ENCODE measurements at regions not wholly inside any gene's neighbourhood (a gene's known extent, or its start where the extent isn't known, plus 50 kb on each side); places are given as distances from the start of the nearest gene placed in this dataset.
A peak's percentile ranks its signal among the peaks of the same experiment; 100 is the strongest.

GRCh38 chr12:4001841-4002240 lies 128.6 kb upstream of the PARP11 start:
- Mint-ChIP-seq H3K9me3 (peaks cover 13% of the 10 kb centered on the region), H3K27me3 (ENCODE audit: low read depth) (no peaks in the 10 kb centered on the region), H3K4me1 (peaks cover 44% of the 10 kb centered on the region), H3K36me3 (no peaks in the 10 kb centered on the region), H3K4me3 (no peak overlapping the region), H3K27ac (peak overlapping the region; percentile 59)
- TF ChIP-seq, protein P1, sequence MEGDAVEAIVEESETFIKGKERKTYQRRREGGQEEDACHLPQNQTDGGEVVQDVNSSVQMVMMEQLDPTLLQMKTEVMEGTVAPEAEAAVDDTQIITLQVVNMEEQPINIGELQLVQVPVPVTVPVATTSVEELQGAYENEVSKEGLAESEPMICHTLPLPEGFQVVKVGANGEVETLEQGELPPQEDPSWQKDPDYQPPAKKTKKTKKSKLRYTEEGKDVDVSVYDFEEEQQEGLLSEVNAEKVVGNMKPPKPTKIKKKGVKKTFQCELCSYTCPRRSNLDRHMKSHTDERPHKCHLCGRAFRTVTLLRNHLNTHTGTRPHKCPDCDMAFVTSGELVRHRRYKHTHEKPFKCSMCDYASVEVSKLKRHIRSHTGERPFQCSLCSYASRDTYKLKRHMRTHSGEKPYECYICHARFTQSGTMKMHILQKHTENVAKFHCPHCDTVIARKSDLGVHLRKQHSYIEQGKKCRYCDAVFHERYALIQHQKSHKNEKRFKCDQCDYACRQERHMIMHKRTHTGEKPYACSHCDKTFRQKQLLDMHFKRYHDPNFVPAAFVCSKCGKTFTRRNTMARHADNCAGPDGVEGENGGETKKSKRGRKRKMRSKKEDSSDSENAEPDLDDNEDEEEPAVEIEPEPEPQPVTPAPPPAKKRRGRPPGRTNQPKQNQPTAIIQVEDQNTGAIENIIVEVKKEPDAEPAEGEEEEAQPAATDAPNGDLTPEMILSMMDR (IDR thresholded peaks at IDR 0.05; ENCODE audit: unreplicated experiment): no peak
- no peak for DNase-seq (ENCODE audit: low spot score in 2 of 2, unreplicated experiment in 2 of 2)

DNA sequence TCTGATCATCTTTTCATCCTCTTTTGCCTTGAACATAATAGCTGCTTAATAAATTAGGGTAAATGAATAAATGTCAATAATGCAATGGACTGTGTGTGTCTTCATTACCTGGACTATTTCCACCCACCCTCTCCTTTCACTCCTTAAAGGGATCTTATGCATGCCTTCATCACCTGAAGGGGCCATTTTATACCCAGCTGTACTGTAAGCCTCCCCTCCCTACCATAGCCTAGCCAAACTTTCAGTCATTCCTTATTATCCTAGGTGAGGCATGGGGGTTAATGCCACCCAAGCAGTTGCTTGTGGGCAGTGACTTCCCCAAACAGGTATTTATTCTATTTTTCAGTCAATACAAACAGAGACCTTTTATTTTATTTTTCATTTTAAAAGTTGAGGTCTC lies 127.8 kb upstream of the PARP11 start:
- no peak for DNase-seq (ENCODE audit: low spot score in 2 of 2, unreplicated experiment in 2 of 2)
- H3K27me3 Mint-ChIP-seq (ENCODE audit: low read depth): no peaks in the 10 kb centered on the region
- H3K4me1 Mint-ChIP-seq: peaks cover 52% of the 10 kb centered on the region
- no peak overlapping the region for H3K4me3 Mint-ChIP-seq
- TF ChIP-seq, protein P1 (IDR thresholded peaks at IDR 0.05; ENCODE audit: unreplicated experiment): no peak
- no peaks in the 10 kb centered on the region for H3K36me3 Mint-ChIP-seq
- peak overlapping the region; percentile 99 for H3K27ac Mint-ChIP-seq
- peaks cover 13% of the 10 kb centered on the region for H3K9me3 Mint-ChIP-seq

DNA sequence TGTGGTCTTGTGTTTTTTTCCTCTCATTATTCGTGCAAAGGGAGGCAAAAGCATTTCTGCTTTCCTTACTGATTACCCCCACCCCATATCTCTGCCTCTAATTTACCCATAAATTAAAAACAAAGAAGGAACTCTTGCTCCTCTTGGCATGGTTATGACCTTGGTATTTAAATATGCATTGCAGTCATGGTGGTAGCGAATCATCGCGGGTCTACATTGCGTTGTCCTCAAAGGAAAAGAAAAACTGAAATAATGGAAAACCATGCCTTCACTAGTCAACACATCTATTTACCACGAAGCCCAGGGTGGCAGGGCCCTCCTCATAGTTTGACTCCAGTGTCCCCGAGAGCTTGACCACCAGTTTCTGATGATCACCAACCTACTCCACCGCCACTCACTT lies 126.7 kb upstream of the PARP11 start:
- H3K36me3 Mint-ChIP-seq: no peaks in the 10 kb centered on the region
- no peak for DNase-seq (ENCODE audit: low spot score in 2 of 2, unreplicated experiment in 2 of 2)
- peaks cover 13% of the 10 kb centered on the region for H3K9me3 Mint-ChIP-seq
- peak overlapping the region; percentile 99 for H3K27ac Mint-ChIP-seq
- H3K27me3 Mint-ChIP-seq (ENCODE audit: low read depth): no peaks in the 10 kb centered on the region
- TF ChIP-seq, protein P1 (IDR thresholded peaks at IDR 0.05; ENCODE audit: unreplicated experiment): no peak
- H3K4me1 Mint-ChIP-seq: peaks cover 59% of the 10 kb centered on the region
- no peak overlapping the region for H3K4me3 Mint-ChIP-seq

DNA sequence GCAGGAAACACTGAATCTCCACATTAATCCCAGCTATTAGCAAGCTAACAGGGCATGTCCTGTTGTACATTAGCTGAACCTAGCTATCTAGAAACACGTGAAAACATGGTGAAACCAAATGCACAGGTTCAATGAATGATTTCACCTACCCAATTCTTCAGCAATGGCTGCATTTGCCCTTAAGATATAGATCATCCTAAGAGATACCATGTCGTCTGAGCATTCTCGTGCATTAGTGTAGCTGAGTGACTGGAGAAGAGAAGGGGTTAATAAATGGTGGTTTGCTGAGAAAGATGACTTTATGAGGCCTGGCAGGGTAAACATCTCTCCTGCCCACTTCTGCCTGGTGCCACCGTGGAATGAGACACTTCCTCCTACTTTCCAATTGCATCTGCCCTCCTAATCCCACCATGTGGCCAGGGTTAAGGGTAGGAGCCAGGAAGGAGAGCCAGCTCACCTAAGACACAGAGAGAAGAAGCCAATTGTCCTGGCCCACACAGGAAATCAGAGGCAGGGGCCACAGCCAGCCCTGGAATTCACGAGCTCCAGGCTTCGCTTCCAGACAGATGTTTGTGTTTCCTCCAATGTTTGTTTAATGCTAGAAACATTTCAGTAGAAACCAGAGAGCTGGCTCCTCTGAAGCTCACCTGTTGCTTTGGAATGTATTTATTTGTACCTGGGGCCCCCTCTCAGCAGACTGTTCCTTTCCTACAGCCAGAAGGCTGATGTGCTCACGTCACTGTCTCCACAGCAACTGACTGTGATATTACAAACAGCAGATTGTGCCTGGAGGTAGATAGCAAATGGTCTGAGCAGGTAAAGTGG lies 126.0 kb upstream of the PARP11 start:
- H3K4me3 Mint-ChIP-seq: no peak overlapping the region
- no peaks in the 10 kb centered on the region for H3K27me3 Mint-ChIP-seq (ENCODE audit: low read depth)
- DNase-seq (ENCODE audit: low spot score in 2 of 2, unreplicated experiment in 2 of 2): peak; percentile 33 to 58
- H3K9me3 Mint-ChIP-seq: peaks cover 13% of the 10 kb centered on the region
- peak overlapping the region; percentile 99 for H3K27ac Mint-ChIP-seq
- no peaks in the 10 kb centered on the region for H3K36me3 Mint-ChIP-seq
- peaks cover 57% of the 10 kb centered on the region for H3K4me1 Mint-ChIP-seq
- TF ChIP-seq, protein P1 (IDR thresholded peaks at IDR 0.05; ENCODE audit: unreplicated experiment): no peak

- H3K4me3 Mint-ChIP-seq: no peak overlapping the region
- H3K36me3 Mint-ChIP-seq: no peaks in the 10 kb centered on the region
- no peaks in the 10 kb centered on the region for H3K27me3 Mint-ChIP-seq (ENCODE audit: low read depth)
- H3K4me1 Mint-ChIP-seq: peaks cover 57% of the 10 kb centered on the region
- H3K27ac Mint-ChIP-seq: peak overlapping the region; percentile 88
- H3K9me3 Mint-ChIP-seq: peaks cover 13% of the 10 kb centered on the region
- TF ChIP-seq, protein P1 (IDR thresholded peaks at IDR 0.05; ENCODE audit: unreplicated experiment): no peak
- no peak for DNase-seq (ENCODE audit: low spot score in 2 of 2, unreplicated experiment in 2 of 2)
These were observed 125.2 kb upstream of the PARP11 start for GRCh38 chr12:3998397-3998796.

All from mesothelial cell of epicardium (in vitro differentiated cells).